ENCODE measurements at regions not wholly inside any gene's neighbourhood (a gene's known extent, or its start where the extent isn't known, plus 50 kb on each side); places are given as distances from the start of the nearest gene placed in this dataset.

DNA sequence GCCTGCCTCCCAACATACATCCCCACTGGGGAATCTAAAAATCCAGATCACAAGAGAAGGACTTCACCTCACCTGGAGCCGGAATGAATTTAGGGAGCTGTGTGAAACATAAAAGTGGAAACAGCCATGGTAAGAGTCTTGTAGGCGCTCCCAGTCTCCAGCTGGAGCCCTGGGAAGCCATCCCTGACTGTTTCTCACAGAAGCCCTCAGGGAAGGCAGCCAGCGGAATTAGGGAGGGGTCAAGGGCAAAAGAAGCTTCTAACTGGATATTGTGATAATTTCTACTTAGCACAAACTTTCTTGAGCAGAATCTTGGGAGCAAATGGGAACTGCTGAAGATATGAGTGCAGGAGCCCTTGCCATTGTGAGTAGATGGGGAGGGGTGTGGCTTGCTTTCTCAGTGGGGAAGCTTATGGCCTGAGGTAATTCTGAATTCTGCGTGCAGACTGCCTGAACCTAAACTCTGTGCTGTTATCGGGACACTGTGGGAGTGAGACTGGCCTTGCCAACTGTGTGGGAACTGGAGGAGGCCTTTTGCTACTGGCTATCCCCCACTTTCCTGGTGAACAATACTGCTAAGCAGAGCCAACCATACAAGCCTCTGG, 174.4 kb upstream of the SMC2 start:
- 72 to 74% methylated on average over 5 of the region's 5 CpGs for WGBS, 2 donors
- DNase-seq (ENCODE audit: low spot score in 2 of 2), result no peak
- no peak for TF ChIP-seq POLR2A (IDR thresholded peaks at IDR 0.05)
- TF ChIP-seq, protein P1, sequence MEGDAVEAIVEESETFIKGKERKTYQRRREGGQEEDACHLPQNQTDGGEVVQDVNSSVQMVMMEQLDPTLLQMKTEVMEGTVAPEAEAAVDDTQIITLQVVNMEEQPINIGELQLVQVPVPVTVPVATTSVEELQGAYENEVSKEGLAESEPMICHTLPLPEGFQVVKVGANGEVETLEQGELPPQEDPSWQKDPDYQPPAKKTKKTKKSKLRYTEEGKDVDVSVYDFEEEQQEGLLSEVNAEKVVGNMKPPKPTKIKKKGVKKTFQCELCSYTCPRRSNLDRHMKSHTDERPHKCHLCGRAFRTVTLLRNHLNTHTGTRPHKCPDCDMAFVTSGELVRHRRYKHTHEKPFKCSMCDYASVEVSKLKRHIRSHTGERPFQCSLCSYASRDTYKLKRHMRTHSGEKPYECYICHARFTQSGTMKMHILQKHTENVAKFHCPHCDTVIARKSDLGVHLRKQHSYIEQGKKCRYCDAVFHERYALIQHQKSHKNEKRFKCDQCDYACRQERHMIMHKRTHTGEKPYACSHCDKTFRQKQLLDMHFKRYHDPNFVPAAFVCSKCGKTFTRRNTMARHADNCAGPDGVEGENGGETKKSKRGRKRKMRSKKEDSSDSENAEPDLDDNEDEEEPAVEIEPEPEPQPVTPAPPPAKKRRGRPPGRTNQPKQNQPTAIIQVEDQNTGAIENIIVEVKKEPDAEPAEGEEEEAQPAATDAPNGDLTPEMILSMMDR (IDR thresholded peaks at IDR 0.05), result no peak
- H3K4me3 ChIP-seq (ENCODE audit: low read depth, poor library complexity, severe bottlenecking), result no peak overlapping the region
- intact Hi-C loops (cut with DNase I; ENCODE audit: low total_unique reads), result no loop called here

DNA sequence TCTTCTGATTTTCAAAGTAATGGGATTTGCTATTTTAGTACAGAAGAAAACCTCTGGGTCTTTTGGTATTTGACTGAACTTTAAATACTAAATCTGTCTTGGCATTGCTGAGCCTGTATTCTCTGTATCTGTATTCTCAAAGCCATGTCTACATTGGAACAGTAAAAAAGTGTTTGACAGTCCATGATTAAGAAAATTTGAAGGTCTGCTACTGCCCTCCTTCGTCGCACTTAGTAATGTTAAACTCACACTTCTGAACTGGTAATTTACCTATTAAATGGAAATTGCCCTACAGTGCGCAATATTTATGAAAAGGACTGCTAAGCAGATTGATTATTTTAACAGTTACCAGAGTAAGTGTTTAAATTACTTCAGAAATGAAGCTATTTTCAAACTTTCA, 165.7 kb upstream of the SMC2 start:
- intact Hi-C loops (cut with DNase I; ENCODE audit: low total_unique reads), result no loop called here
- TF ChIP-seq POLR2A (IDR thresholded peaks at IDR 0.05), result no peak
- TF ChIP-seq, protein P1 (IDR thresholded peaks at IDR 0.05), result no peak
- no peak overlapping the region for H3K4me3 ChIP-seq (ENCODE audit: low read depth, poor library complexity, severe bottlenecking)
- no peak for DNase-seq (ENCODE audit: low spot score in 2 of 2)
- 70 to 82% methylated on average over 3 of the region's 3 CpGs for WGBS, 2 donors

DNA sequence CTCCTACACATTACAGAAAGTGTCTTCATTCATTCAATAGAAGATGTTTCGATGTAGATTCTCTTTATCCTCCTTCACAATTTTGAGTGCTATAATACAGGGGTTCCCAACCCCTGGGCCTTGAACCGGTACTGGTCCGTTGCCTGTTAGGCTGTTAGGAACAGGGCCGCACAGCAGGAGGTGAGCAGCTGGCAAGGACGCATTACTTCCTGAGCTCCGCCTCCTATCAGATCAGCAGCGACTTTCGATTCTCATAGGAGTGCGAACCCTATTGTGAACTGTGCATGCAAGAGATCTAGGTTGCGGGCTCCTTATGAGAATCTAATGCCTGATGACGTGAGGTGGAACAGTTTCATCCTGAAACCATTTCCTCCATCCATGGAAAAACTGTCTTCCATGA, 153.0 kb upstream of the SMC2 start:
- intact Hi-C loops (cut with DNase I; ENCODE audit: low total_unique reads), result no loop called here

DNA sequence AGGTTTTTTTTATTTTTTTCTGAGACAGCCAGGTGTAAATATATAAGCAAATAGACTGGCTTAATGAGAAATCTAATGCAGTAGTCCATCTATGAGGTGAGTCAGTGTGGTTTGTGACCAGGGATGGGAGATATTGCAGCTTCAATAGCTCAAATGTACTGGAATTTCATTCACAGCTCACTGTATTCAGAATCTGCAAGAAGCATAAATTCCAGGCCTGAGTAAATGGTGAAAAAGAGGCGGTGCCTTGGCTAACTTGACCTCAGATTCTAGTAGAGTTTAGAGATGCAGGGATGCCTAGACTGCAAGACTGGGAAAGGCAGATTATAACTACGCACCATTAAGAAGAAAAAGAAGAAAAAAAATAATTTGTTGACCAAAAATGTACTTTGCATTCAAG, 151.9 kb upstream of the SMC2 start:
- no peak for DNase-seq (ENCODE audit: low spot score in 2 of 2)
- intact Hi-C loops (cut with DNase I; ENCODE audit: low total_unique reads), result no loop called here
- 86% methylated on average over 2 of the region's 2 CpGs for WGBS, 2 donors
- TF ChIP-seq POLR2A (IDR thresholded peaks at IDR 0.05), result no peak
- TF ChIP-seq, protein P1 (IDR thresholded peaks at IDR 0.05), result no peak
- H3K4me3 ChIP-seq (ENCODE audit: low read depth, poor library complexity, severe bottlenecking), result no peak overlapping the region

More for the DNA sequence above, 153.0 kb upstream of the SMC2 start:
- no peak overlapping the region for H3K4me3 ChIP-seq (ENCODE audit: low read depth, poor library complexity, severe bottlenecking)
- no peak for DNase-seq (ENCODE audit: low spot score in 2 of 2)
- TF ChIP-seq, protein P1 (IDR thresholded peaks at IDR 0.05), result no peak
- TF ChIP-seq POLR2A (IDR thresholded peaks at IDR 0.05), result no peak
- WGBS, 2 donors, result 84 to 87% methylated on average over 11 of the region's 11 CpGs

DNA sequence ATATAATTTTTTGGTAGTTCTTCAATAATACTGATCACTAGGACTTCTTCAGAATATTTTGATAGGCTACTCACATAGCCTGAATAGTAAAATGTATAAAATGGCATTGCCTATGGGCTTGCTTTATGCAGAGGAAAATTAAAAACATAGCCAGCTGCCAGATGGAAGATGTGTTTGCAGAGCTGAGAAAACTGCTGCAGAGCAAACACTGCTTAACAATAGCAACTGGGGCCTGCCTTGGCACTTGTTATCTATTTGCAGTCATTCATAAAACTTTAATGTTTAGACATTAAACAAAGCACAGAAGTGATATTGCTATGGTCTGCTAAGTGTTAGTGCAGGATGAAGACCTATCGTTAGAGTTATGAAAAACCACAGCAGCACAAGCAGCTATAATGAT, 151.5 kb upstream of the SMC2 start:
- TF ChIP-seq, protein P1 (IDR thresholded peaks at IDR 0.05), result no peak
- WGBS, 2 donors, result 56 to 71% methylated on average over 1 of the region's 1 CpG
- intact Hi-C loops (cut with DNase I; ENCODE audit: low total_unique reads), result no loop called here
- no peak for DNase-seq (ENCODE audit: low spot score in 2 of 2)
- H3K4me3 ChIP-seq (ENCODE audit: low read depth, poor library complexity, severe bottlenecking), result no peak overlapping the region

DNA sequence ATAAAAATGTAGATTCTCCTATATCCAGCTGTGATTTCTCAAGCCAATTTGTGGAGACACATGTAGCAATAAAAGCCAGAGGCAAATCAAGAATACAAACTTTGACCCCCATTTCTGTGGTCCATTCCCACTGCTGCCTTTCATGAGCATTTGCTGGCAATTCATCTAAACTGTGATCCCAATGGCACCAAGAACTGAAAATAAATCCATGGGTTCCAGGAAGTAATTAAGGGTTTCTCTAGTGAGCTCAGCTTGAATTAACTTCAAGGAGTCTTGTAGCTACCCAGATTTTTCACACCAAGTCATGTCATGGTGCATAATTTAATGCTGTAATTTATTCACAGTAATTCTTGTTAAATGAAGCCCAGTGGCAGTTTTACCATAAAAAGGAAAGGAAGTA, 145.0 kb upstream of the SMC2 start:
- DNase-seq (ENCODE audit: low spot score in 2 of 2), result no peak
- intact Hi-C loops (cut with DNase I; ENCODE audit: low total_unique reads), result no loop called here
- no peak for TF ChIP-seq POLR2A (IDR thresholded peaks at IDR 0.05)
- TF ChIP-seq, protein P1 (IDR thresholded peaks at IDR 0.05), result no peak
- H3K4me3 ChIP-seq (ENCODE audit: low read depth, poor library complexity, severe bottlenecking), result no peak overlapping the region

Measured in lower leg skin (tissue), 4 donors.